ENCODE measurements at regions not wholly inside any gene's neighbourhood (a gene's known extent, or its start where the extent isn't known, plus 50 kb on each side); places are given as distances from the start of the nearest gene placed in this dataset.

DNA sequence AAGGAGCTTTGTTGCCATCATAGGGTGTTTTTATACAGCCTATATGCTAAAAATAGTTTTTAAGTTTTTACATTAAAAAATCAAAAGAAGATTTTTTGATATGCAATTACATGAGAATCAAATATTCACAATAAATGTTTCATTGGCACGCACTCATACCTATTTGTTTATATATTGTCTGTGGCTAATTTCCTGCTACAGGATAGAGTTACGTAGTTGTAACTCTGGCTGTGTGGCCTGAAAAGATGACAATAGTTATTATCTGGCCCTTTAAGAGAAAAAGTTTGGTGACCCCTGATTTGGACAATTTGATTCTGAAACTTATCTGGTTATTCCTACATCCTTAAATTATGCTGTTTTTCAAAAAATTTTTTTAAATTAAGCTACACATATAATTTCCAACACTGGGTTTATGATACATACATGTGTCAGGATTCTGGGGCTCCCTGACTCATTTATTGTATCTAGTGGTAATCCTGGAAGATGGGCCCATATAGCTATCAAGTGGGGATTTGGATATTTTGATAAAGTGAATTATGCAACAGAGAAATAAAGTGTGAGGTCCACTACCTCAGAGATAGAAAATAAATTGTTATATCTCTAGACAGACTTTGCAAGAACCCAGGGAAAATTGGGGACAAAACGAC is 370.2 kb upstream of the LYPLAL1 start:
- intact Hi-C loops (cut with DNase I), result no loop called here
- TF ChIP-seq, protein P1, sequence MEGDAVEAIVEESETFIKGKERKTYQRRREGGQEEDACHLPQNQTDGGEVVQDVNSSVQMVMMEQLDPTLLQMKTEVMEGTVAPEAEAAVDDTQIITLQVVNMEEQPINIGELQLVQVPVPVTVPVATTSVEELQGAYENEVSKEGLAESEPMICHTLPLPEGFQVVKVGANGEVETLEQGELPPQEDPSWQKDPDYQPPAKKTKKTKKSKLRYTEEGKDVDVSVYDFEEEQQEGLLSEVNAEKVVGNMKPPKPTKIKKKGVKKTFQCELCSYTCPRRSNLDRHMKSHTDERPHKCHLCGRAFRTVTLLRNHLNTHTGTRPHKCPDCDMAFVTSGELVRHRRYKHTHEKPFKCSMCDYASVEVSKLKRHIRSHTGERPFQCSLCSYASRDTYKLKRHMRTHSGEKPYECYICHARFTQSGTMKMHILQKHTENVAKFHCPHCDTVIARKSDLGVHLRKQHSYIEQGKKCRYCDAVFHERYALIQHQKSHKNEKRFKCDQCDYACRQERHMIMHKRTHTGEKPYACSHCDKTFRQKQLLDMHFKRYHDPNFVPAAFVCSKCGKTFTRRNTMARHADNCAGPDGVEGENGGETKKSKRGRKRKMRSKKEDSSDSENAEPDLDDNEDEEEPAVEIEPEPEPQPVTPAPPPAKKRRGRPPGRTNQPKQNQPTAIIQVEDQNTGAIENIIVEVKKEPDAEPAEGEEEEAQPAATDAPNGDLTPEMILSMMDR (IDR thresholded peaks at IDR 0.05), result no peak
- H3K27me3 ChIP-seq (ENCODE audit: low read depth), result no peaks in the 10 kb centered on the region
- no peaks in the 10 kb centered on the region for H3K4me1 ChIP-seq
- H3K27ac ChIP-seq, result no peak overlapping the region
- H3K9me3 ChIP-seq, result peaks cover 6% of the 10 kb centered on the region
- H3K4me3 ChIP-seq, result no peak overlapping the region
- DNase-seq (no peak), ATAC-seq (no peak)
- H3K36me3 ChIP-seq, result no peaks in the 10 kb centered on the region

DNA sequence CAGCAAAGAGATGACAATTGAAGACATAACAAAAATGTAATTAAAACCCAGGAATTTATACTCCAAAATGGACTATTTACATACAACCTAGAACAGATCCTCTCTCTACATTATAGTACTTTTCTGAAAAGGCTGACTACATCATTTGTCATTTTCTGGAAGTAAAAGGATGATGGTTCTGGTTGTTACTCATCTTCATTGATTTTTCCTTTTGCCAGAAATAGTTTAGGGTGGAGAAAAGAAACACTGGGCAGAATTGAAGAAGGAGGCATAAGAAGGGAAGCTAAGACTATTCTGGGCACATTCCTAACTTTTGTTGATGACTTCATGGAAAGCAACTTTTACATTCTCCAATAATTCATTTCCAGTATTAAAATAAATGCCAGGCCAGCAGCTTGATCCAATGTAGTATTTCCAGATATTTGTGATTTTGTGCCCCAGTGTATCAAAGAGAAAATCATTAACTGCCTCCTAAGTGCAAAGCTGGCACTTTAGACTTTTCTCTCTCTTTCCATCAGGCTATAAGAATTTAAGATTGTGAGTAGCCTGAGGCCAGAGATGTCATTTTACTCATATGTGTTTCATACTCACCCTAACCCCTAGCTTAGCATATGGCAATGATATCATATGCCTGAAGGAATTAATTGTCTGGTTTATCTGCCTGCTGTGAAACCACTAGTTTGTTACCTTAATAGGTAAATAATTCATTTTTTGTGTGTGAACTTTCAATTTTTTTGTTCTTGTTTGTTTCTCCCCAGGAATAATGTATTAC is 369.5 kb upstream of the LYPLAL1 start:
- Histone ChIP-seq H3K4me1 (no peaks in the 10 kb centered on the region), H3K9me3 (peaks cover 6% of the 10 kb centered on the region), H3K27ac (no peak overlapping the region), H3K4me3 (no peak overlapping the region), H3K27me3 (ENCODE audit: low read depth) (no peaks in the 10 kb centered on the region), H3K36me3 (no peaks in the 10 kb centered on the region)
- DNase-seq, result no peak
- intact Hi-C loops (cut with DNase I), result no loop called here
- TF ChIP-seq, protein P1 (IDR thresholded peaks at IDR 0.05), result no peak
- ATAC-seq, result no peak

DNA sequence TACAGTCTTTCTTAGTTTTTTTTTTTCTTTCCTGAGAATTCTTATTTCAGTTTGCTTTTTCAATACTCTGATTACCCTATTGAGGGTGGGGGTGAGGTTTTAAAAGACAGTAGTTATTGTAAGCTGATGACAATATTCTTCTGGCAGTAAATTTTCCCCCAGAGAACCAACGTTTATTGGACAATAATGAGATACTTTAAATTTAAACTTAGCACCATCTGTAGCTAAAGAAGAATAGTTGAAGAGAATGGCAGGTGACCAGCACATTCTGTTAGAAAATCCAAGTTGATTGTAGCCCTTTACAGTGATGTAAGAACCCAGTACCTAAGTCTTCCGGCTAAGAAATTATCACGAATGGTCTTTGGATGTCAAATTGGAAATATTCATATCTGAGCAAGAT is 364.6 kb upstream of the LYPLAL1 start:
- H3K9me3 ChIP-seq, result no peaks in the 10 kb centered on the region
- no peak overlapping the region for H3K27ac ChIP-seq
- ATAC-seq (no peak), DNase-seq (no peak)
- intact Hi-C loops (cut with DNase I), result no loop called here
- TF ChIP-seq, protein P1 (IDR thresholded peaks at IDR 0.05), result no peak
- no peak overlapping the region for H3K4me3 ChIP-seq
- H3K4me1 ChIP-seq, result no peaks in the 10 kb centered on the region
- H3K27me3 ChIP-seq (ENCODE audit: low read depth), result no peaks in the 10 kb centered on the region
- no peaks in the 10 kb centered on the region for H3K36me3 ChIP-seq

DNA sequence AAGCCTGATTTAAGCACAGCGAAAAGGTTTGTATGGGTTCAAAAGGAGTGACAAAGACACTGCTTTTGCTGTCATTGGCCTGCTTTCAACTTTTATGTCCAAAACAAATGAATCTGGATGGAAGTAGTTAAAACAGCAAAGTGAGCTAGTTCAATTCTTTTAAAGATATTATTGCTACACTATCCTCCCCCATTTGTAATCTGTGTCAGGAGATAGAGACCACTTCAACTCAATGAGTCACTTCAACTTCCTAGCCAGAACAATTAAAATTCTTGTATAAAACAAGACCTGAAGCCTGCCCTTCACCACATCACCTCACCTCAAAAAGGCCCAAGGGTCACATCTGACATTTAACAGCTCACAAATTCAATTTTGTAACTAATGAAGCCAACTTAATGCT is 364.1 kb upstream of the LYPLAL1 start:
- ATAC-seq (no peak), DNase-seq (no peak)
- no peaks in the 10 kb centered on the region for H3K4me1 ChIP-seq
- H3K36me3 ChIP-seq, result no peaks in the 10 kb centered on the region
- H3K27ac ChIP-seq, result no peak overlapping the region
- H3K27me3 ChIP-seq (ENCODE audit: low read depth), result no peaks in the 10 kb centered on the region
- intact Hi-C loops (cut with DNase I), result no loop called here
- H3K4me3 ChIP-seq, result no peak overlapping the region
- TF ChIP-seq, protein P1 (IDR thresholded peaks at IDR 0.05), result no peak
- H3K9me3 ChIP-seq, result no peaks in the 10 kb centered on the region

DNA sequence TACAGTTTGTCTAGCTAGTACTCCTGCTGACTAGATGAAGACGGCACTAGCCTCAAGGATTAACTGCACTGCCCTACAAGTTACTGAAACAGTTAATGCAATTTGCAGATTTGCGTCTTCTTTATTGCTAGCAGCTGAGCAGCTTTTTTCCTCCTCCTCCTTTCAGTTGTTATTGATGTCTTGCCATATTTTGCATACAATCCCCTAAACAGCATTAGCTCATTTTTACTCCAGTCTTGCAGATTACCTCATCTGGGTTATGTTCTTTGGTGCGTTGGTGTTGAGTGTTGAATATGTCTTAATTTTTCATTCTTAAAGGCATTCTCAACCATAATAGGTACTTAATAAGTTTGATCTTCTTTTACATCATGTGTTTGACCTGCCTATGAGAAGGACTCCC is 363.4 kb upstream of the LYPLAL1 start:
- no peaks in the 10 kb centered on the region for H3K4me1 ChIP-seq
- TF ChIP-seq, protein P1 (IDR thresholded peaks at IDR 0.05), result no peak
- H3K9me3 ChIP-seq, result no peaks in the 10 kb centered on the region
- intact Hi-C loops (cut with DNase I), result no loop called here
- no peaks in the 10 kb centered on the region for H3K27me3 ChIP-seq (ENCODE audit: low read depth)
- H3K27ac ChIP-seq, result no peak overlapping the region
- no peaks in the 10 kb centered on the region for H3K36me3 ChIP-seq
- H3K4me3 ChIP-seq, result no peak overlapping the region
- DNase-seq, result no peak
- no peak for ATAC-seq

Data from lower lobe of right lung (tissue), 2 donors.